A549 (cell line): ENCODE measurements at regions not wholly inside any gene's neighbourhood (a gene's known extent, or its start where the extent isn't known, plus 50 kb on each side); places are given as distances from the start of the nearest gene placed in this dataset.

Experiments
- ATAC-seq, 2 experiments: fragments of 200-7000 bp in 1 of 2; fragments of >200 bp in 1 of 2; cut with Nextera tagmentation in 1 of 2; cut with Tn5 transposase in 1 of 2; 3 replicates each; pipeline versions ENCODE4 v1.8.0 to v1.9.1; 2018 to 2020; ENCODE audit warnings: mild to moderate bottlenecking in 1 of 2, moderate library complexity in 1 of 2
- CTCF ChIA-PET: fragments of 300-600 bp; sonication (Branson Sonifier 250); formaldehyde crosslinking; extraction: SDS; loops from one replicate; lab custom pipeline; 2021; ENCODE audit warnings: antibody characterized with exemption, inconsistent platforms; lab: Yijun Ruan, JAX
- POLR2A ChIA-PET: fragments of 350-600 bp; formaldehyde crosslinking; extraction: SDS; loops from one replicate; lab custom pipeline; 2021; ENCODE audit warnings: antibody characterized with exemption, inconsistent platforms; lab: Yijun Ruan, JAX
- DNase-seq, 2 experiments: peaks; one replicate each; pipeline versions ENCODE4 v3.0.0 to v3.0.0-alpha.2; 2011 to 2016; ENCODE audit warnings: low read depth in 1 of 2, low spot score in 1 of 2
- FAIRE-seq: peaks from 2 replicates; lab custom pipeline; 2011; peaks lifted over from hg19 to GRCh38; lab: Jason Lieb, UNC
- H3K27ac ChIP-seq, 2 experiments: fragments of >200 bp; sonication (Bioruptor Twin); formaldehyde crosslinking; 3 replicates each; pipeline ENCODE4 v1.5.1; 2016 to 2017
- H3K4me1 ChIP-seq: fragments of >200 bp; sonication (Bioruptor Twin); formaldehyde crosslinking; 3 replicates; pipeline ENCODE4 v1.6.1; 2016
- H3K4me2 ChIP-seq: fragments of >200 bp; sonication (Bioruptor Twin); formaldehyde crosslinking; 3 replicates; pipeline ENCODE4 v1.6.1; 2016
- H3K4me3 ChIP-seq: fragments of >200 bp; sonication (Bioruptor Twin); formaldehyde crosslinking; 3 replicates; pipeline ENCODE4 v1.5.1; 2016
- H3K9me3 ChIP-seq: fragments of >200 bp; sonication (Bioruptor Twin); formaldehyde crosslinking; 3 replicates; pipeline ENCODE4 v1.6.1; 2016
- BHLHE40 ChIP-seq: IDR thresholded peaks from 2 replicates; pipeline ENCODE4 v1.6.1; 2012; ENCODE audit warnings: low read depth, low read length, inconsistent platforms
- CBX2 ChIP-seq: fragments of 200-600 bp; sonication (generic); IDR thresholded peaks from 2 replicates; pipeline ENCODE4 v1.6.1; 2016; ENCODE audit warnings: low read depth, mild to moderate bottlenecking, borderline replicate concordance
- CBX8 ChIP-seq: fragments of 200-600 bp; sonication (generic); IDR thresholded peaks from 2 replicates; pipeline ENCODE4 v1.6.1; 2016
- CHD2 ChIP-seq: fragments of 150-350 bp; IDR thresholded peaks from 2 replicates; pipeline ENCODE4 v1.6.1; 2014; ENCODE audit warnings: low read length; ENCODE audit not compliant: partially characterized antibody
- CHD4 ChIP-seq: fragments of 200-600 bp; sonication (generic); IDR thresholded peaks from 2 replicates; pipeline ENCODE4 v1.6.1; 2016; ENCODE audit warnings: antibody characterized with exemption, mild to moderate bottlenecking, borderline replicate concordance
- EHF ChIP-seq: fragments of 250-450 bp; sonication (Bioruptor Pico); IDR thresholded peaks from 2 replicates; pipeline ENCODE4 v1.5.0; 2020; ENCODE audit warnings: mild to moderate bottlenecking
- EHMT2 ChIP-seq: fragments of 200-600 bp; sonication (generic); IDR thresholded peaks from 2 replicates; pipeline ENCODE4 v1.6.1; 2016; ENCODE audit warnings: antibody characterized with exemption, low read depth, mild to moderate bottlenecking, moderate library complexity
- EP300 ChIP-seq, 2 experiments: fragments of >200 bp; sonication (Bioruptor Twin); formaldehyde crosslinking; IDR thresholded peaks; 2 replicates in 1 of 2; 3 replicates in 1 of 2; pipeline ENCODE4 v1.6.1; 2016 to 2017
- ESRRA ChIP-seq: fragments of 150-350 bp; IDR thresholded peaks from 2 replicates; pipeline ENCODE4 v1.6.1; 2014; ENCODE audit warnings: mild to moderate bottlenecking, low read length, borderline replicate concordance
- FOSL2 ChIP-seq, 2 experiments: fragments of 450-650 bp in 1 of 2; fragments of >200 bp in 1 of 2; sonication (Bioruptor Twin) in 1 of 2; formaldehyde crosslinking; IDR thresholded peaks; 2 replicates each; pipeline versions ENCODE4 v1.5.0 to v1.6.1; 2016 to 2020; ENCODE audit warnings: mild to moderate bottlenecking in 1 of 2, moderate library complexity in 1 of 2
- FOXS1 ChIP-seq: fragments of 250-450 bp; sonication (Bioruptor Pico); IDR thresholded peaks from 2 replicates; pipeline ENCODE4 v1.5.0; 2020; ENCODE audit warnings: mild to moderate bottlenecking, moderate library complexity
- GATA3 ChIP-seq: IDR thresholded peaks from 2 replicates; pipeline ENCODE4 v1.6.1; 2012; ENCODE audit warnings: borderline replicate concordance
- HDAC2 ChIP-seq: fragments of 200-600 bp; sonication (generic); IDR thresholded peaks from 2 replicates; pipeline ENCODE4 v1.6.1; 2016
- HOXB13 ChIP-seq: fragments of 250-450 bp; sonication (Bioruptor Pico); IDR thresholded peaks from 2 replicates; pipeline ENCODE4 v1.5.0; 2020; ENCODE audit warnings: low read depth, mild to moderate bottlenecking, moderate library complexity
- JUN ChIP-seq, 2 experiments: fragments of >200 bp; sonication (Bioruptor Twin); formaldehyde crosslinking; IDR thresholded peaks; 2 replicates in 1 of 2; 3 replicates in 1 of 2; pipeline ENCODE4 v1.6.1; 2016 to 2017
- JUNB ChIP-seq: fragments of >200 bp; sonication (Bioruptor Twin); formaldehyde crosslinking; IDR thresholded peaks from 2 replicates; pipeline ENCODE4 v1.6.1; 2016
- KDM1A ChIP-seq: fragments of 200-600 bp; sonication (generic); IDR thresholded peaks from 2 replicates; pipeline ENCODE4 v1.6.1; 2016; ENCODE audit warnings: low read depth, mild to moderate bottlenecking
- KDM5A ChIP-seq: fragments of 200-600 bp; sonication (generic); IDR thresholded peaks from 2 replicates; pipeline ENCODE4 v1.6.1; 2016; ENCODE audit warnings: antibody characterized with exemption, mild to moderate bottlenecking
- MAX ChIP-seq: IDR thresholded peaks from 2 replicates; pipeline ENCODE4 v1.6.1; 2012
- MYC ChIP-seq: IDR thresholded peaks from 2 replicates; pipeline ENCODE4 v1.6.1; 2012; ENCODE audit warnings: mild to moderate bottlenecking, inconsistent platforms, low read length, improper control_type of control experiment, borderline replicate concordance
- NR3C1 ChIP-seq: fragments of >200 bp; sonication (Bioruptor Twin); formaldehyde crosslinking; IDR thresholded peaks from 3 replicates; pipeline ENCODE4 v1.6.1; 2017
- PHF8 ChIP-seq: fragments of 200-600 bp; sonication (generic); IDR thresholded peaks from 2 replicates; pipeline ENCODE4 v1.6.1; 2016; ENCODE audit warnings: low read depth, mild to moderate bottlenecking, antibody characterized with exemption, moderate library complexity, borderline replicate concordance
- POLR2AphosphoS2 ChIP-seq: conservative IDR thresholded peaks from 2 replicates; pipeline ENCODE4 v1.6.1; 2012; ENCODE audit warnings: low read length, improper control_type of control experiment, inconsistent platforms
- RCOR1 ChIP-seq: fragments of 150-350 bp; IDR thresholded peaks from 2 replicates; pipeline ENCODE4 v1.6.1; 2014; ENCODE audit warnings: antibody characterized with exemption, low read length, low read depth
- RFX5 ChIP-seq: fragments of 450-650 bp; IDR thresholded peaks from 2 replicates; pipeline ENCODE4 v1.7.1; 2014; ENCODE audit warnings: antibody characterized with exemption, mild to moderate bottlenecking, moderate library complexity
- RNF2 ChIP-seq: fragments of 200-600 bp; sonication (generic); IDR thresholded peaks from 2 replicates; pipeline ENCODE4 v1.6.1; 2016; ENCODE audit warnings: low read depth, mild to moderate bottlenecking, antibody characterized with exemption, moderate library complexity, borderline replicate concordance
- SMC3 ChIP-seq: fragments of >200 bp; sonication (Bioruptor Twin); formaldehyde crosslinking; IDR thresholded peaks from 3 replicates; pipeline ENCODE4 v1.6.1; 2018; ENCODE audit warnings: inconsistent platforms
- TFCP2L1 ChIP-seq: fragments of 250-450 bp; sonication (Bioruptor Pico); IDR thresholded peaks from 2 replicates; pipeline ENCODE4 v1.5.0; 2021; ENCODE audit warnings: mild to moderate bottlenecking
- TP53 ChIP-seq: fragments of 250-450 bp; sonication (Bioruptor Pico); IDR thresholded peaks from 2 replicates; pipeline ENCODE4 v1.5.0; 2021; ENCODE audit warnings: mild to moderate bottlenecking, moderate library complexity
- ZC3H11A ChIP-seq: fragments of 450-650 bp; IDR thresholded peaks from 2 replicates; pipeline ENCODE4 v1.6.1; 2014; ENCODE audit warnings: antibody characterized with exemption, mild to moderate bottlenecking
- ZFP36 ChIP-seq: fragments of 450-650 bp; IDR thresholded peaks from 2 replicates; pipeline ENCODE4 v1.6.1; 2014; ENCODE audit warnings: borderline replicate concordance; ENCODE audit not compliant: partially characterized antibody
- ZNF302 ChIP-seq: fragments of 250-450 bp; sonication (Bioruptor Pico); IDR thresholded peaks from 2 replicates; pipeline ENCODE4 v1.9.0; 2021; ENCODE audit warnings: inconsistent platforms, mild to moderate bottlenecking, moderate library complexity
- WGBS: methylation state at CpG from one replicate; pipeline ENCODE4 v1.1.6; 2017; ENCODE audit errors: missing lambda C conversion rate; 5-methylcytosine and 5-hydroxymethylcytosine counted together
- TF ChIP-seq, protein P1 (sequence below): fragments of >200 bp; sonication (Bioruptor Twin); formaldehyde crosslinking; IDR thresholded peaks from 2 replicates; pipeline ENCODE4 v1.6.1; 2016
- TF ChIP-seq, protein P2 (sequence below): fragments of >200 bp; sonication (Bioruptor Twin); formaldehyde crosslinking; IDR thresholded peaks from 3 replicates; pipeline ENCODE4 v1.6.1; 2016
- TF ChIP-seq, protein P3 (sequence below): fragments of 150-350 bp; IDR thresholded peaks from 2 replicates; pipeline ENCODE4 v1.6.1; 2014; ENCODE audit warnings: low read depth, mild to moderate bottlenecking, low read length
- TF ChIP-seq, protein P4 (sequence below): IDR thresholded peaks from 2 replicates; pipeline ENCODE4 v1.6.1; 2012; ENCODE audit warnings: low read depth, borderline replicate concordance

DNA sequence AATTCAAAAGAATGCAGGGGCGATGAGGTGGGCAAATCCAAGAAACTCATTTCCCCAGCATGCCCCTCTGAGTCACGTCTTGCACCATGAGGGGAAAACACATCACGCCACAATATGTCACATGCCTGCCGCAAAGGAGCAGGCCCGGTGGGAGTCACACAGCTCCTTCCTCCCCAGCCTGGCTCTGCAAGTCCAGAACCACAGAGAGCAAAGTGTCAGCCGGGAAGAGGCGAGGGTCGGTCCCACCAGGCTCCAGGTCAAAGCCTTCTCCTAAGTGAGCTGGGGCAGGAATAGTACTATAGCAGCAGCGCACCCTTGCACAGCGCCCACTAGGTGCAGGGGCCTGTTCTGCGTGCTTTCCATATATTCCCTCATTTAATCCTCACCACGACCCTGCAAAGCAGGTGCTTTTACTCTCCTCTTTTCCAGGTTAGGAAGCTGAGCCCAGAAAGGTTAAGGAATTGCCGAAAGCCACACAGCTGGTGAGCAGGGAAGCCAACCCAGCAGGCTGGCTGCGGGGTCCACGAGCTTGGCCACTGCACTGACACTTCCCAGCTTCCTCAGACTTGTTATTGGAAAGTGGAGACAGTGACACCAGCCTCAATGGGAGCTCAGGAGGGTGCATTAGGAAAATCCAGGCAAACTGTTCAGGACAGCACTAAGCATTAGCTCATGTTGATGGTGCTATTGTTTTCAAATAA lies 94.0 kb upstream of the ZMIZ1 start:
- ChIA-PET CTCF (interaction anchor here (0.6 to 1.9 kb wide), 34 partner anchors 8 to 769 kb away, joined by 3 to 16 read pairs (median 4); partner anchors contain the start of gene ZMIZ1), POLR2A (interaction anchor here (0.6 to 2.8 kb wide), 11 partner anchors 11 to 516 kb away, joined by 3 to 42 read pairs (median 4); partner anchors contain the start of gene ZMIZ1)
- WGBS = 14% methylated on average over 15 of the region's 15 CpGs
- TF ChIP-seq RNF2 = no peak
- peak; percentile 27 to 40; a peak in 1 of 5 replicates for TF ChIP-seq EP300 (IDR thresholded peaks at IDR 0.05)
- no peak for TF ChIP-seq GATA3
- no peak for TF ChIP-seq EHF
- no peak for TF ChIP-seq RFX5
- TF ChIP-seq, protein P1, sequence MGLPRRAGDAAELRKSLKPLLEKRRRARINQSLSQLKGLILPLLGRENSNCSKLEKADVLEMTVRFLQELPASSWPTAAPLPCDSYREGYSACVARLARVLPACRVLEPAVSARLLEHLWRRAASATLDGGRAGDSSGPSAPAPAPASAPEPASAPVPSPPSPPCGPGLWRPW = no peak
- no peak for TF ChIP-seq HOXB13 (CRISPR knock-in tag)
- no peak for TF ChIP-seq ESRRA
- TF ChIP-seq, protein P2, sequence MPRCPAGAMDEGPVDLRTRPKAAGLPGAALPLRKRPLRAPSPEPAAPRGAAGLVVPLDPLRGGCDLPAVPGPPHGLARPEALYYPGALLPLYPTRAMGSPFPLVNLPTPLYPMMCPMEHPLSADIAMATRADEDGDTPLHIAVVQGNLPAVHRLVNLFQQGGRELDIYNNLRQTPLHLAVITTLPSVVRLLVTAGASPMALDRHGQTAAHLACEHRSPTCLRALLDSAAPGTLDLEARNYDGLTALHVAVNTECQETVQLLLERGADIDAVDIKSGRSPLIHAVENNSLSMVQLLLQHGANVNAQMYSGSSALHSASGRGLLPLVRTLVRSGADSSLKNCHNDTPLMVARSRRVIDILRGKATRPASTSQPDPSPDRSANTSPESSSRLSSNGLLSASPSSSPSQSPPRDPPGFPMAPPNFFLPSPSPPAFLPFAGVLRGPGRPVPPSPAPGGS = no peak
- TF ChIP-seq, protein P3, sequence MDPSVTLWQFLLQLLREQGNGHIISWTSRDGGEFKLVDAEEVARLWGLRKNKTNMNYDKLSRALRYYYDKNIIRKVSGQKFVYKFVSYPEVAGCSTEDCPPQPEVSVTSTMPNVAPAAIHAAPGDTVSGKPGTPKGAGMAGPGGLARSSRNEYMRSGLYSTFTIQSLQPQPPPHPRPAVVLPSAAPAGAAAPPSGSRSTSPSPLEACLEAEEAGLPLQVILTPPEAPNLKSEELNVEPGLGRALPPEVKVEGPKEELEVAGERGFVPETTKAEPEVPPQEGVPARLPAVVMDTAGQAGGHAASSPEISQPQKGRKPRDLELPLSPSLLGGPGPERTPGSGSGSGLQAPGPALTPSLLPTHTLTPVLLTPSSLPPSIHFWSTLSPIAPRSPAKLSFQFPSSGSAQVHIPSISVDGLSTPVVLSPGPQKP = no peak
- TF ChIP-seq KDM1A = no peak
- TF ChIP-seq POLR2AphosphoS2 = no peak
- TF ChIP-seq CHD4 = no peak
- no peak for TF ChIP-seq CBX8
- TF ChIP-seq ZNF302 (CRISPR knock-in tag) = no peak
- TF ChIP-seq JUN (IDR thresholded peaks at IDR 0.05) = 0 out of 5 replicates have a peak, but pooled peaks of 1 of the 2 experiments have one; percentile 11
- TF ChIP-seq PHF8 = no peak
- no peak for TF ChIP-seq RCOR1
- TF ChIP-seq MAX = peak; percentile 82
- TF ChIP-seq MYC = 0 out of 2 replicates have a peak, but pooled peaks have one; percentile 26
- TF ChIP-seq CBX2 = no peak
- TF ChIP-seq CHD2 = no peak
- TF ChIP-seq HDAC2 = no peak; the same call in 1 of the 2 replicates
- TF ChIP-seq FOXS1 (CRISPR knock-in tag) = no peak
- peak; percentile 47 for TF ChIP-seq FOSL2 (IDR thresholded peaks at IDR 0.05)
- peak; percentile 94 for TF ChIP-seq FOSL2 (CRISPR knock-in tag; IDR thresholded peaks at IDR 0.05)
- TF ChIP-seq, protein P4, sequence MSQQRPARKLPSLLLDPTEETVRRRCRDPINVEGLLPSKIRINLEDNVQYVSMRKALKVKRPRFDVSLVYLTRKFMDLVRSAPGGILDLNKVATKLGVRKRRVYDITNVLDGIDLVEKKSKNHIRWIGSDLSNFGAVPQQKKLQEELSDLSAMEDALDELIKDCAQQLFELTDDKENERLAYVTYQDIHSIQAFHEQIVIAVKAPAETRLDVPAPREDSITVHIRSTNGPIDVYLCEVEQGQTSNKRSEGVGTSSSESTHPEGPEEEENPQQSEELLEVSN = no peak
- TF ChIP-seq ZC3H11A = no peak
- no peak for TF ChIP-seq EHMT2
- no peak for TF ChIP-seq BHLHE40
- no peak for TF ChIP-seq NR3C1
- TF ChIP-seq JUNB = peak; percentile 68
- 0 out of 2 replicates have a peak, but pooled peaks have one; percentile 9 for TF ChIP-seq TP53 (CRISPR knock-in tag)
- TF ChIP-seq TFCP2L1 (CRISPR knock-in tag) = peak; percentile 82; the same call in 1 of the 2 replicates
- no peak for TF ChIP-seq KDM5A
- TF ChIP-seq SMC3 = peak; percentile 36
- no peak for TF ChIP-seq ZFP36

More for the DNA sequence above, 94.0 kb upstream of the ZMIZ1 start:
- Histone ChIP-seq H3K4me3 (peak overlapping the region; percentile 47), H3K4me2 (peak overlapping the region; percentile 94), H3K4me1 (peaks cover 52% of the 10 kb centered on the region), H3K27ac (peak overlapping the region; percentile 96), H3K9me3 (no peaks in the 10 kb centered on the region)
- DNase-seq = peak; percentile 82 to 83
- FAIRE-seq = no peak
- peak; percentile 53 to 72 for ATAC-seq
